HepG2 (cell line): ENCODE measurements at regions not wholly inside any gene's neighbourhood (a gene's known extent, or its start where the extent isn't known, plus 50 kb on each side); places are given as distances from the start of the nearest gene placed in this dataset.

ENCODE experiments used
- ATAC-seq: fragments of 200-7000 bp; cut with Tn5 transposase; 3 replicates; pipeline ENCODE4 v1.9.1; 2020; ENCODE audit warnings: mild to moderate bottlenecking, moderate library complexity
- BruUV-seq: library from RNA; stranded (reverse); fragments of 400-500 nt; replicated peaks from 2 replicates; lab custom pipeline; 2021; lab: Mats Ljungman, UMichigan
- CTCF ChIA-PET: fragments of 300-600 bp; formaldehyde crosslinking; extraction: SDS; loops from one replicate; lab custom pipeline; 2021; ENCODE audit warnings: low total read pairs, inconsistent platforms, low intra/inter-chr PET ratio; lab: Yijun Ruan, JAX
- POLR2A ChIA-PET: fragments of 350-600 bp; sonication (Branson Sonifier 250); formaldehyde crosslinking; loops from one replicate; lab custom pipeline; 2020; ENCODE audit warnings: antibody characterized with exemption, inconsistent platforms; lab: Yijun Ruan, JAX
- DNase-seq: peaks from one replicate; pipeline ENCODE4 v3.0.0-alpha.2; 2015; ENCODE audit warnings: low spot score
- FAIRE-seq: peaks from 3 replicates; lab custom pipeline; 2011; peaks lifted over from hg19 to GRCh38; lab: Jason Lieb, UNC
- H2AFZ ChIP-seq: one replicate; pipeline ENCODE4 v1.6.1; 2011; ENCODE audit warnings: low read length, inconsistent platforms
- H3K27ac ChIP-seq: fragments of 300-600 bp; 3 replicates; pipeline ENCODE4 v1.8.0; 2011; ENCODE audit warnings: mixed run types, mild to moderate bottlenecking, mixed read lengths, low read length, inconsistent platforms; ENCODE audit not compliant: insufficient read depth; ENCODE audit errors: extremely low read length
- H3K27me3 ChIP-seq, 2 experiments: fragments of 200-600 bp in 1 of 2; 2 replicates in 1 of 2; 3 replicates in 1 of 2; pipeline versions ENCODE4 v1.6.0 to v1.8.0; 2011; ENCODE audit warnings: low read length in 2 of 2, mild to moderate bottlenecking in 2 of 2, moderate library complexity in 2 of 2, inconsistent platforms in 1 of 2; ENCODE audit not compliant: insufficient read depth in 2 of 2, control insufficient read depth in 1 of 2
- H3K36me3 ChIP-seq, 2 experiments: fragments of 200-600 bp in 1 of 2; replicated peaks in 1 of 2; 2 replicates in 1 of 2; 3 replicates in 1 of 2; pipeline versions ENCODE4 v1.5.1 to v1.8.0; 2011; ENCODE audit warnings: low read length in 2 of 2, inconsistent platforms in 1 of 2; ENCODE audit not compliant: insufficient read depth in 2 of 2, control insufficient read depth in 1 of 2
- H3K4me1 ChIP-seq: 2 replicates; pipeline ENCODE4 v1.5.1; 2012; ENCODE audit warnings: low read length, inconsistent platforms; ENCODE audit not compliant: insufficient read depth
- H3K4me2 ChIP-seq: 2 replicates; pipeline ENCODE4 v1.6.0; 2011; ENCODE audit warnings: low read depth, low read length, inconsistent platforms
- H3K4me3 ChIP-seq, 3 experiments: fragments of 200-600 bp in 1 of 3; sonication (generic), shearing (Covaris generic) in 1 of 3; replicated peaks in 1 of 3; 2 replicates each; pipeline ENCODE4 v1.5.1; 2011 to 2016; ENCODE audit warnings: low read length in 3 of 3, inconsistent platforms in 2 of 3, low read depth in 2 of 3, mild to moderate bottlenecking in 2 of 3, control low read depth in 1 of 3, mixed read lengths in 1 of 3; ENCODE audit not compliant: insufficient read depth in 1 of 3
- H3K79me2 ChIP-seq: one replicate; pipeline ENCODE4 v1.6.1; 2011; ENCODE audit warnings: low read length, inconsistent platforms; ENCODE audit not compliant: insufficient read depth
- H3K9ac ChIP-seq: 2 replicates; pipeline ENCODE4 v1.6.0; 2011; ENCODE audit warnings: mild to moderate bottlenecking, low read depth, low read length, inconsistent platforms; ENCODE audit not compliant: insufficient read depth
- H3K9me3 ChIP-seq: 2 replicates; pipeline ENCODE4 v1.5.1; 2012; ENCODE audit warnings: mild to moderate bottlenecking, low read length
- H4K20me1 ChIP-seq: 2 replicates; pipeline ENCODE4 v1.6.0; 2011; ENCODE audit warnings: inconsistent platforms, mild to moderate bottlenecking, low read length, moderate library complexity; ENCODE audit not compliant: insufficient read depth
- ARNTL ChIP-seq: sonication (generic); formaldehyde crosslinking; IDR thresholded peaks from 2 replicates; pipeline ENCODE4 v1.4.0; 2020; ENCODE audit warnings: mild to moderate bottlenecking, missing genetic modification reagents
- FOXC1 ChIP-seq: sonication (generic); formaldehyde crosslinking; IDR thresholded peaks from 2 replicates; pipeline ENCODE4 v1.8.0; 2022; ENCODE audit warnings: mild to moderate bottlenecking, missing genetic modification reagents, borderline replicate concordance
- FOXK1 ChIP-seq: sonication (generic); formaldehyde crosslinking; IDR thresholded peaks from 2 replicates; pipeline ENCODE4 v1.4.0; 2020; ENCODE audit warnings: low read depth, missing genetic modification reagents, borderline replicate concordance
- JUN ChIP-seq: sonication (generic); formaldehyde crosslinking; IDR thresholded peaks from 2 replicates; pipeline ENCODE4 v1.4.0; 2020; ENCODE audit warnings: mild to moderate bottlenecking, missing genetic modification reagents
- NCOA2 ChIP-seq: sonication (generic); formaldehyde crosslinking; IDR thresholded peaks from 2 replicates; pipeline ENCODE4 v1.8.0; 2022; ENCODE audit warnings: inconsistent platforms
- NR2C2 ChIP-seq: sonication (generic); formaldehyde crosslinking; IDR thresholded peaks from 2 replicates; pipeline ENCODE4 v1.4.0; 2020; ENCODE audit warnings: missing genetic modification reagents, mild to moderate bottlenecking, moderate library complexity, borderline replicate concordance
- PPARG ChIP-seq: conservative IDR thresholded peaks from 2 replicates; pipeline ENCODE4 v1.6.1; 2016; ENCODE audit warnings: missing biosample characterization, missing genetic modification reagents
- RFX1 ChIP-seq: fragments of 450-650 bp; IDR thresholded peaks from 2 replicates; pipeline ENCODE4 v1.6.1; 2017
- RNF2 ChIP-seq: fragments of 450-650 bp; conservative IDR thresholded peaks from 2 replicates; pipeline ENCODE4 v1.6.1; 2016; ENCODE audit warnings: low read depth
- SIX1 ChIP-seq: sonication (generic); formaldehyde crosslinking; IDR thresholded peaks from 2 replicates; pipeline ENCODE4 v1.4.0; 2020; ENCODE audit warnings: missing genetic modification reagents, borderline replicate concordance
- SMYD3 ChIP-seq: sonication (generic); formaldehyde crosslinking; IDR thresholded peaks from 2 replicates; pipeline ENCODE4 v1.8.1; 2023; ENCODE audit warnings: mild to moderate bottlenecking, missing genetic modification reagents
- ZBTB3 ChIP-seq: sonication (generic); formaldehyde crosslinking; IDR thresholded peaks from 2 replicates; pipeline ENCODE4 v1.4.0; 2020; ENCODE audit warnings: low read depth, mild to moderate bottlenecking, moderate library complexity, missing genetic modification reagents, borderline replicate concordance
- ZBTB37 ChIP-seq: sonication (generic); formaldehyde crosslinking; IDR thresholded peaks from 2 replicates; pipeline ENCODE4 v1.4.0; 2020; ENCODE audit warnings: mild to moderate bottlenecking, missing genetic modification reagents
- ZMYM4 ChIP-seq: sonication (generic); formaldehyde crosslinking; IDR thresholded peaks from 2 replicates; pipeline ENCODE4 v1.8.1; 2023; ENCODE audit warnings: mild to moderate bottlenecking, missing genetic modification reagents
- ZNF207 ChIP-seq: fragments of 450-650 bp; IDR thresholded peaks from 2 replicates; pipeline ENCODE4 v1.6.1; 2016; ENCODE audit warnings: antibody characterized with exemption, borderline replicate concordance
- ZNF484 ChIP-seq: sonication (generic); formaldehyde crosslinking; IDR thresholded peaks from 2 replicates; pipeline ENCODE4 v1.5.1; 2020; ENCODE audit warnings: mild to moderate bottlenecking, low read depth, missing genetic modification reagents, borderline replicate concordance
- ZNF552 ChIP-seq: sonication (generic); formaldehyde crosslinking; IDR thresholded peaks from 2 replicates; pipeline ENCODE4 v1.9.0; 2022; ENCODE audit warnings: missing genetic modification reagents, mild to moderate bottlenecking, borderline replicate concordance
- ZNF883 ChIP-seq: sonication (generic); formaldehyde crosslinking; IDR thresholded peaks from 2 replicates; pipeline ENCODE4 v1.5.1; 2020; ENCODE audit warnings: mild to moderate bottlenecking, missing genetic modification reagents; ENCODE audit errors: not compliant biosample characterization
- in situ Hi-C: cut with HindIII; loops from 2 replicates; pipeline ENCODE4 v1.10.0; 2017; ENCODE audit warnings: low pct_unique_long_range_greater_than_20kb; ENCODE audit not compliant: extremely low pct_ligation_motif_present
- intact Hi-C: fragments of 100-400 bp; cut with micrococcal nuclease; formaldehyde crosslinking; loops from one replicate; pipeline ENCODE4 v1.10.0; 2022; ENCODE audit not compliant: unreplicated experiment

- no peak for TF ChIP-seq ZBTB37 (CRISPR knock-in tag)
- no peak for TF ChIP-seq FOXK1
Observed at GRCh38 chrX:3780564-3780963, 67.1 kb upstream of the PRKX start (continued).

- Histone ChIP-seq H4K20me1 (no peaks in the 10 kb centered on the region), H3K4me2 (no peak overlapping the region), H3K4me1 (no peaks in the 10 kb centered on the region), H3K79me2 (no peaks in the 10 kb centered on the region), H3K27ac (no peak overlapping the region), H3K9ac (no peak overlapping the region), H3K4me3 (no peak overlapping the region), H3K9me3 (no peaks in the 10 kb centered on the region), H2AFZ (no peak overlapping the region), H3K36me3 (no peaks in the 10 kb centered on the region), H3K27me3 (no peaks in the 10 kb centered on the region)
- BruUV-seq = no TSS peak
- ATAC-seq (no peak), DNase-seq (no peak), FAIRE-seq (no peak)
- POLR2A ChIA-PET = no interaction called here
- CTCF ChIA-PET = no interaction called here
- TF ChIP-seq PPARG (no peak), RFX1 (no peak), ZNF883 (no peak), NCOA2 (CRISPR knock-in tag) (no peak), ZMYM4 (CRISPR knock-in tag) (no peak), ZBTB3 (CRISPR knock-in tag) (no peak), RNF2 (no peak), FOXC1 (no peak), NR2C2 (CRISPR knock-in tag) (no peak), JUN (CRISPR knock-in tag) (no peak), ZNF552 (CRISPR knock-in tag) (no peak), SMYD3 (CRISPR knock-in tag) (no peak), ZNF207 (no peak), SIX1 (CRISPR knock-in tag) (no peak), ZNF484 (CRISPR knock-in tag) (no peak), ARNTL (CRISPR knock-in tag) (no peak)
- intact Hi-C loops (no loop called here), in situ Hi-C loops (no loop called here)
Observed at GRCh38 chrX:3779546-3779945, 66.1 kb upstream of the PRKX start.
